Retina (tissue), 1 donor: ENCODE measurements at regions not wholly inside any gene's neighbourhood (a gene's known extent, or its start where the extent isn't known, plus 50 kb on each side); places are given as distances from the start of the nearest gene placed in this dataset.

Experiments
- DNase-seq: peaks from one replicate; pipeline ENCODE4 v3.0.0-alpha.2; 2016

DNA sequence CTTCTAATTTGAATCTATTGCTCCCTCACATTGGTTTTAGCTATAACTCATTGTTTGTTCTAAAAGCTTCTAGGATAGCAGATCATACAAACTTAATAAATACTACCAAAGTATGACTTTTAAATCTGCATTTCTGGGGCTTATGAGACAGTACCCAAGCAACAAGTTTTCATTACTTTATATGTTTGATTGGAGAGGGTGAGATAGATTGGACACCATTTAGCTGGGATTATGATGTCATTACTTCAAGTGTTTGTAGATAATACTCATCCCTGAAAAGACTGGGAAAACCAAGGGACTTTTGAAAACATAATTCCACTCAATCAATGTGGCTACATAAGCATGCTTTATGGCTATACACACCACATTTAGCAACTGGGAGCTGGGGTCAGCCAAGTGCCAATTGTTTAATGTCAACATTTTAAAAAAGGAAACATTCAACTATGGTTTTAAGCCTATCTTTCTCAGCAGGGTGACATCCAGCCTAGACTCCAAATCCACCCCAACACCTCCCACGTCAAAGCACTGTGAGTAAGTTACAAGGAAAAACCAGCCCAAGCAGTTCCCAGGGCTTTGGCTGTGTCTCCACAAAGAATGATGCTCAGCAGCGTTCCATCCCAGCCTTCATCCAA, 119.9 kb downstream of the ETAA1 start:
- no peak for DNase-seq

DNA sequence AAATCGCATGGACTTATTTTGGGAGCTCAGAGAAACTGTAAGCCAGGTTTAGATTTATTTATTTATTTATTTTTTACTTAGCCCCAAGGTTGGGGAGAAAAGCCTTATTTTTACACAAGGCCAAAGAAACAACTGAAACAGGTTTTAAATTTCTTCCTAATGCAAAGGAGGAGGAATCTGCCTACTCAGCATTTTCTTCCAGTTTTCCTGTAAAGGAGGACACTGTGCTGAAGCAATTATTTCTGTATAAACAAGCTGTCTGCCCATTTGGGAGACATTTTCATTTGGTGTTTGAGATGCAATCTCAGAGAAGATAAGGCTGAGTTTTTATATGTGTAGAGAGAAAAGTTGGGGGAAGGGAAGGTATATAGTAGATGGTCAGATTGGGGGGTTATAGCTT, 125.0 kb downstream of the ETAA1 start:
- no peak for DNase-seq

DNA sequence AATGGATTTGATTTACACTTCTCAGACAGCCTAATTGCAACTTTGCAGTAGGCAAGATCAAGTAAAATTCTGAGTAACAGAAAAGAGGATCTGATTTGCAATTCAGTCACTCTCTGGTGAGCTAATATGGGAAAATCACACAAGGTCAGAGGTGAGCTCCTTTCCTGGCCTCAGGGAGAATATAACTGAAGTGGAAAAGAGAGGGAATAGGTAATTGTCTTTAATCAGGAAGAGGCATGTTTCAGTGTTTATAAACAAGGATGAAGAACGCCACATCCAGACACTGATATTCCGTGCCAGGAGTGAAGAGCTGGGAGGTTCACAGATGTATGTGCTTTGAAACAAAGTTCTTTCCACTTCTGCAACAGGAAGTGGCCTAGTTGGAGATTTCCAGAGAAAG, 127.1 kb downstream of the ETAA1 start:
- no peak for DNase-seq

DNA sequence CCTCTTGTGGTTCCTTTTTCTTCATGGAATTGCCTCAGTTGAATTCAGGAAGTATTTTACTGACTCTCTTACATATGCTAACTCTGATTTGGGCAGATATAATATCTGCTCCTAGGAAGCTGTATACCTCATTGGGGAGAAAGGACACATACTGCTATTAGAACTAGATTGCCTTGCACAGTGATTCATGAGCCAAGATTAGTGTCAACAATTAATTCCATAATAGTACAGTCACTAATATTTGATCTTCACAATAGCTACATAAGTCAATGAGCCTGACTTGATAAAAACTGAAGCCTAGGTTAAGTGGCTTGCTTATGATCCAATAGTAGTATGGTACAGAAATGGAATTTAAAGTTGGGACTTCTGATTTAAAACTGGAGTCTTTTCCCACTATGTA, 127.6 kb downstream of the ETAA1 start:
- DNase-seq: no peak

DNA sequence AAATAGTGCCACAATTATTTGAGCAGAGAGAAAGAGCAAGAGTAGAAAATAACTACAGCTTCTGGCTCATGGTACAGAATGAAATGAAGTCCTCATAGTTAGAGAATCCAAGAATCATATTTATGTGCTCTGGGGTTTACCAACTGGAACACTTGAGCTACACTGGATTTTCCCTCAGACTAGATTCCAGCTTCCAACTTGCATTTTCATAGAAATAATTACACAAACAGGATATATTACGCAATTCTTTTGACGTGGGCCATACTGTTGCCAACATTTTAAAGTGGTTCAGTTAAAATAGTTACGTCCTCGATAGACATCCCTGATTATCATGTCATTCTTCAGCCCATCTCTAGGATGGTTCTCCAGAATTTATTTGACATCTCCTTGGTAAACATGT, 129.2 kb downstream of the ETAA1 start:
- DNase-seq: no peak

DNA sequence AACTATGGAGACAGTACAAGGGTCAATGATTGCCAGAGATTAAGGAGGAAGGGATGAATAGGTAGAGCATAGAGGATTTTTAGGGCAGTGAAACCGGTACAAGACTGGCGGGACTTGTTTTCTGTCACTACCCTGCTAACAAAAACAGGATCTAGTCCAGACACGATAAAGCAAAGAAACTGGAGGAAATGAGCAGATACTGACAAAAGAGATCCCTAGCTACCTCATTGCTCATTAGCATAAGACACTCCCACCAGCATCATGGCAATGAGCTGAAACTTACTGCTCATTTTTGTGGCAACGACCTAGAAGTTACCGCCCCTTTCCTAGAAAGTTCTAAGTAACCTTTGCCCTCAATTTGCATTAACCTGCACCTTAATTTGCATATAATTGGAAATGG, 131.2 kb downstream of the ETAA1 start:
- DNase-seq: no peak

DNA sequence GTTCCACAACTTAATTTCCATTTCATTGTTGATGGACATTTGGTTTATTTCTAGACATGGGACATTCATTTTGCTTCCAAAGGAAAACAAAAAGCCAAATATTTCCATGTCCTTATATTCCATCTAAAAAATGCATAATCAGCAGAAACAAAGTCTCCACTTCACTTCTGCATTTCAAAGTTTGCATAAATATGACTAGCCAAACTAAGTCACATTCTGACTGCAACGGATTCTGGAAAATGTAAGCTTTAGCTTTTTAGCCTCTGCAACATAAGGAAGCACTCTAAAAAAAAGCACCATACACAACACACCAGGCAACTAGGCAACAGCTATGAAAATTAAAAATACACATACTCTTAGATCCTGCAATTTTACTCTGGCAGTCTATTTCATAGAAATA, 135.3 kb downstream of the ETAA1 start:
- no peak for DNase-seq

DNA sequence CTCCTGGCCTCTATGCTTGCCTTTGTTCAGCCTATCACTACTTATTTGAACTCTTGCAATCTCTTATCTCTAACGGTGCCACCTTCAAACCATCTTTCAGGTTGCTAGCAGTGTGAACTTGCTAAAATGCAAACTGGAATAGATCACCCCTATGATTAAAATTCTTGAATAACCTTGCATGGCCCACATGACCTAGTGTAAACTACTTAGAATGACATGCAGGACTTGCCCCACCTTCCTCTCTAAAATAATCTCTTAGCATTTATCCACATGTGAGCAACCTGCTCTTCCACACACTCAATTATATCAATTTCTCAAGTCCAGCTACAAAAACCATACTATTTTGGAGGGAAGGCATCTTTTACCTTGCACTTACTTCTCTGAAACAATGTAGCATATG, 137.6 kb downstream of the ETAA1 start:
- DNase-seq: no peak

DNA sequence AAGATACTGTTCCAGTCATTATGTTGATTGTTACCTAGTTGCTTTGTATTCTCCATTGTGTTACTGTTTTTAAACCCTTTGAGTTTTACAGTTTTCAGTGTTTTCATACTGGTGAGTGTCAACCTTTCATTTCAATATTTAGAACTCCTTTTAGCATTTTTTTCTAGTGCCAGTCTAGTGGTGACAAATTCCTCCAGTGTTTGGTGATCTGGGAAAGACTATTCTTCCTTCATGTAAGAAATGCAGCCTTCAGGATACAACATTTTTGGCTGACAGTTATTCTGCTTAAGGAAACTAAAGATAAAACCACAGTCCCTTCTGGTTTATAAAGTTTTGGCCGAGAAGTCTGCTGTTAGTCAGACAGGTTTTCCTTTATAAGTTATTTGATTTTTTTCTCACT, 143.8 kb downstream of the ETAA1 start:
- DNase-seq: no peak

DNA sequence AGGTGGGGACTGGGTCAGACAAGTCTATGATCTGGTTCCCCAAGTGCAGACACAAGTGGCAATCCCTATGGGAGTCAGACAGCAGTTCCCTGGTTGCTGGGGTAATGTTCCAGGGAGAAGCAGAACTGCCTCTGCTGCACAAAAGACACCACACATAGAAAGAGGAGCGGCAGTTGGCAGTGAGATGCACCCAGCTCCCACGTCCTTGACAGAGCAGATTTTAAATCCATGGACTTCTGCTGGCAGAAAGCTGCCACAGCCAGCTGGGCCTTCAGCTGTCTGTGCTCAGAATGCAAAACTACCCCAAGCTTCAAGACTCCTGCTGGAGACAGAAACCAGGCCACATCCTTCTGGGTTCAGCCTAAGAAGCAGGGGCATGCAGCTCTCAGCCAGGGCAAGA, 147.2 kb downstream of the ETAA1 start:
- DNase-seq: no peak

DNA sequence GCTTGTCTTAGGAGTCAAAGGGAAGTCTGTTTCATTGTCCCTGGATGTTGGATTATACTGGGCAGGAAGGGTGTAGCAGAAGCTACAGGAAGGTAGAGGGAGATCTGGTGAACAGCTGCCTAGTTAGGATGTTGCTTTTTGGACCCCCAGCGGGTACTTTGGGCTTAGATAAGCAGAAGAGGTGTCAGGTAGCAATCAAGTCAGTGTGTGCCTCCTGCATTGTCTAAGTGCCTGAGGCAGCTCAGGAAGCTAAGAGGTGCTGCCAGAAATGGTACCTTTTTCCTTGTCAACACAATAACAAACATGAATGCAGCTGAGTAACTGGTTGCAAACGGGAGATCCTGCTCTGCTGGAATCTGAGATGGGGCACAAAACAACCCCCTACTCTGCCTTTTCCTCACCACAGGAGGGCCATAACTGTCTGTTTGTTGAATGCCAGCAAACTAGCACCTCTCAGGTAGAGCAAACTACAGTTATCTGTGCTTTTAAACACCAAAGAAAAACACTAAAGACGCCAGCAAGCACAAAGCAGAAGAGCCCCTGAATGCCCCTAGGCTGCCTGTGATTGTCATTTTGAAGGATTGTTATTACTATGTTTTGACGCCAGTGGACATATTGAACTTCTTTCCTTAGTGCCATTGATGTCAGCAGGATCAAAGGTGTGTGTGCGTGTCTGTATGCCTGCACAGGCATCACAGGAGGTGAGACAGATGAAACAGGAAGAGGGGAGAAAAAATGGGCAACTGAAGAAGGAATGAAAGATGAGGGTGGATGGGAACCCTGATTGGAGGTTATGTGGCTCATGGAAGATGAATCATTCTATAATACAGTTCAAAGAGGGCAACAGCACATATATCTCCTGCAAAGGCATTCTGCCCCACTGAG, 151.4 kb downstream of the ETAA1 start:
- no peak for DNase-seq

DNA sequence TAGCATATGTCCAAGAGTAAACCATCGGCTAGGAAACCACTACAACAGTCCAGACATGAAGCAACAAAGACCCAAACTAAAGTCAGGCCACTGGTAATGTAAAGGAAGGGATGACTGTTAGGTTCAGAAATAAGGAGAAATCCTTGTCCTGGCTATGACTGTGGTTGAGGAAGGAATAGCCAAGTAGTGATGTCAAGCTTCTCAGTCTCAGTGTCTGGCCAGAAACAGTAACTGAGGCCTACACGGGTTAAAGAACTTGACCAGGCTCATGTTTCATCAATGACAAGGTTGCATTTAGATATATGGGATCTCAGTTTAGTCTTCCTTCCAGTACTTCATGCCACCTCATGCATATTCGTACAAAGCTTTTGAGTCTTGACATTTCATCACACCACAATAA, 162.0 kb downstream of the ETAA1 start:
- DNase-seq: no peak

DNA sequence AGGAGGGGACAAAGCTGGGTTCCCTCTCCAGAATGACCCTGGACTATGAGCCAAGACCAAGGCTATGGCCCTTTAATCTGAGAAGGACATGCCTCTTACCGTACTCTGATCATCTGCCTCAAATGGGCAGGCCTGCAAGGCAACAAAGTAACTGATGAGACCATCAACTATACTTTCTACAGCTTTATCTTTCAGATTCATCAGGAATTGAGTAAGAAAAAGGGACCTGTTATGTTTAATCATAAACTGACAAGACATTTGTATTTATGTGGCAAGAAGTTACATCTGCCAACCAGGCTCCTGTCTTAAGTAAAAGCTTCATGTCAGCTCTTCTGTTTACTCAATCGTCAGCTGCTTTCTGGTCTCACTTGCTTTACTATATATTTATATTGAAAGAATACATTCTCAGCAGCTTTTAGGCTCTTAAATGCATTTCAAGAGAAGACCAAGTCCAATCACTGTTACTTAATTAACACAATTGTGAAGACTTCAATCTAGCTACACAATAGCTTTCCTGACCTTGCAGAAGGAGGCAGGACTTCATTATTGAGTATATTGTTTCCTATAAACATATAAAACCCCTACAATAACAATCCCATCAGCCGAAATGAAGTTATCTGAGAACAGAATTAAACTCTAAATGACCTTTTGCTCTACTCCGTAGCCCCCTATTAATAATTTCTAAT, 163.8 kb downstream of the ETAA1 start:
- no peak for DNase-seq

DNA sequence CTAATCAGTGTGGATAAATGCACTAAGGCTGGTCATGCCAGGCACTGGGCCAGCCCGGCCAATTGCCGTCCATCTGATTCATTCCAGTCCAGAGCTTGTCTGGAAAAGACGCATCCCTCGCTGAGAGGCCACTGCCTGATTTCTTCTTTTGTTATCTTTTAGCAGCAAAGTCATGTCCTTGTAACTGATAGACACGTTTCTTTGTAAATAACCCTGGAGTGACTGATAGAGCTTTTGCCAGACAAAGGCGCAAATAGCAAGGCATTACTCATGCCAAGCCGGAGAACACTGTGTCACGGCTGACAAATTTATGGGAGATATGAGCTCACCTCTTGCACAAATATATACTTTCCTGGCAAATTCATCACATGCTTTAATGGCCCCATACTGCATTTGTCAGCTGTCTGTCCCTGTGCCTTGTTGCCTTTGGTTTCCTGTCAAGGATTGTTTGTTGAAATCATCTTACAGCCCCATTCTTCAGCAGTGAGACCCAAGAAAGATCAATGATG, 164.4 kb downstream of the ETAA1 start:
- DNase-seq: peak; percentile 58

DNA sequence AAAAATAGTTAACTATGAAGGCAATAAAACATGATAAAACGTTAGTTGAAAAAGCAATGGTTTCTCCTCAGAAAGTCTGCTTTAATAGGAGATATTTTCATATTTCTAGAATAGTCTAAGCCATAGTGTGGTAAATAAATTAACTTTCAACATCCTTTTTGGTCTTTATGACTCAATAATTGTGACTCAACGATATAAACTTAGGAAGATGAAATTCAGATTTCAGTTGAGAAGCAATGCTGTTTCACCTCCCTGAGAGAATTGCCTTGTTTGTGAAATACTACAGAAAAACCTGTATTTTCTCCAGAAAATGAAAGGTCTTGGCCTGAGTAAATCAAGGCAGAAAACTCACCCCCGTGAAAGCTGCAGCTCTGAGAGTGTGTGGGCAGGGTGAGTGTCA, 166.9 kb downstream of the ETAA1 start:
- no peak for DNase-seq

DNA sequence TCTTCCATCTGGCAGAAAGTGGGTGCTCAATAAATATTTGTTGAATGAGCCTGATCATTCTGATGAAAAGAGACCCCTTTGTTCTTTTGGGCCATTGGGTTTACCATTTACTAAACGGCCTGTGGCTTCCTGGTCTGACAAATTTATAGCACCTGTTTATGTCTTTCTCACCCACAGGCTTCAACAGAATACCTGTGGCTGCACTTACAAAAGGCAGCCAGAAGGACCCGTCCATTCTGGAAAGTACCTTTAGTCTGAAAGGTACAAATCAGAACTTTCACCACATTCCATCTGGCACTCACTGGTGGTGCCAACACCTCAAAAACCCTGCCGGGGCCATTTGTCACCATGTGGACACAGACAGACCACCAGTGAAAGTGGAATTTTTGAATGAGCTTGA, 167.5 kb downstream of the ETAA1 start:
- no peak for DNase-seq

DNA sequence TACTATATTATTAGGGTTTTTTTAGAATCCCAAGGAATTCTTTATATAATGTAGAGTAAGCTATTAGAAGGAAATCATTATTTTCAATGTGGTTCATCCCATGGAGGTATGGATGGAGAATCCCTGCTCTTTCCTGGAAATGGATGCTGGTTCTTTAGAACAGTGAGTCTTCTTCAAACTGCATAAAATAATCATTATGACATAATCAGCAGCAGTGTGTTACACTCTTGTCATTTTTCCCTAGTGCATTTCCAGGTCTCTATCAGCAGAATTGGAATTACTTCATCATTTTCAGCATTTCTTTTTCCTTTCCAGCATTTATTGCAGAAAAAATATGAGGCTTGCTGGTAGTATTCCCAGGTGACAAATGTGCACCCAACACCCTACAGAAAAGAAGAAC, 168.1 kb downstream of the ETAA1 start:
- no peak for DNase-seq

DNA sequence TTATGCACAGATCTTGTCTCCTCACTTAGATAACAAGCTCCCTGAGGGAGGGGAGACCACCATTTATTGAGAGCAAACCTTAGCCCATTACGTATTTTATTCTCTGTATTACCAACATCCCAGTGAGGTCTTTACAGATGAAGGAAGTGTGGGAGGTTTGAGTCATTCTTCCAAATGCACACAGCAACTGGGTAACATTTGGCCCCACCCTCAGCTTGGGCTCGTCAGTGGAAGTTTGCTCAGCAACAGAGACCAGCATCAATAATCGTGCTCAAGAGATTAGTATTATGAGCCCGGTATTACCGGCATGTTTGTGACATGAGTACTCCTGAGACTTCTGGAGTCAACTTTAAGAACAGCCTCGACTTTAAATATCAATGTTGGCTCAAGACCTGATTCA, 168.6 kb downstream of the ETAA1 start:
- no peak for DNase-seq

DNA sequence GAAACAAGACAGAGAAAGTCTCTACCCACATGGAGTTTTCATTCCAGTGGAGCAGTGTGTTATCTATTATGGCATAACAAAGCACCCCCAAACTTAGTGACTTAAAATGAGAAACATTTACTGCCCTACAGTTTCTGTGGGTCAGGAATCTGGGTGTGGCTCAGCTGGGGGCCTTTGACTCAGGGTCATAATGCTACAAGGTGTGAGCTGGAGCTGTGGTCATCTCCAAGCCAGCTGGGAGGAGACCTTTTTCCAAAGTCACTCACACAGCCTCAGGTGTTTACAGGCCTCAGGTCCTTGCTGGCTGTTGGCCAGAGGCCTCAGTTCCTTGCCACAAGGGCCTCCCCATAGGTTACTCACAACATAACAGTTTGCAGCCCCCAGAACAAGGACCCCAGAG, 169.2 kb downstream of the ETAA1 start:
- no peak for DNase-seq

DNA sequence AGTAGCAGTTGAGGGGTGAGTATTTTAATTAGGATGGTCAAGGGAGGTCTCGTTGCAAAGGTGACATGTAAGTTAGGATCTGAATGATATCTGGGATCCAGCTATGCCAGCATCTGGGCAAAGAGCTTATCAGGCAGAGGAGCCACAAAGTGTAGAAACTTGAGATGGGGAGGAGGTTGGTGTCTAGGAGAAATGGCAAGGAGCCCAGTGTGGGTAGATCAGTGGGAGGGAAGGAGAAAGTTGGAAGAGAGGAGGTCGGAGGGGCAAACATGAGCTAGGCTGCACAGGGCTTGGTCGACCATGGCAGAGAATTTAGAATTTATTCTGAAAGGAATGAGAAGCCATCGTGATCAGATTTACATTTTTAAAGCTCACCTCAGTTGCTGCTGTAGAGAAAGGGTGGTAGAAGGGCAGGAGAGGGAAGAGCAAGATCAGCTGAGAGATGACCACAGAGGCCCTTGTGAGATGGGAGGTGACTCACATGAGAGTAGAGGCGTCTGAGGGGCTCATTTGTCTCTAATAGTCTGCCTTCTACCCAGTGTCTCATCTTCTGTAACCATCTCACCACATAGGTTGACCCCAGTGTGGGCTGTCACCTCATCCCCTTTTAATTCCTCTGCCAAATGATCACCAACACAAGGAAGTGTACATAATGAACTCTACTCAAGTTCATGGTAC, 170.0 kb downstream of the ETAA1 start:
- no peak for DNase-seq

DNA sequence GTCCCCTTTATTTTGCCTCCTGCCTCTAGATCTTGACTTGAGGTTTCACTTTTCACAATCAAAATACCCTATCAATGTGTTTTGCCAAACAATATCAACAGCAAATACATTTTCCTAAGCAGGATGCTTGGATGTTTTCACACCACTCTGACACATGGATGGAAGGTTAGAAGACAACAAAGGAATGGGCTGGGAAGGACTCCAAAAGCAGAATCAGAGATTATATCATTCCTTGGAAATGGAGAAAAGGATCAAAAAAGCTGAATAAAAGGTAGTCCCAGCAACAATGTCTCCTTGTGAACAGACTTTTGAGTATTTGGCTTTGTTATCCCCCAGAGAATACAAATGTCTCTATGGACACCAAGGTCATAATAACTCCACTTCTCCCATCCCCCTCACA, 170.8 kb downstream of the ETAA1 start:
- DNase-seq: no peak

DNA sequence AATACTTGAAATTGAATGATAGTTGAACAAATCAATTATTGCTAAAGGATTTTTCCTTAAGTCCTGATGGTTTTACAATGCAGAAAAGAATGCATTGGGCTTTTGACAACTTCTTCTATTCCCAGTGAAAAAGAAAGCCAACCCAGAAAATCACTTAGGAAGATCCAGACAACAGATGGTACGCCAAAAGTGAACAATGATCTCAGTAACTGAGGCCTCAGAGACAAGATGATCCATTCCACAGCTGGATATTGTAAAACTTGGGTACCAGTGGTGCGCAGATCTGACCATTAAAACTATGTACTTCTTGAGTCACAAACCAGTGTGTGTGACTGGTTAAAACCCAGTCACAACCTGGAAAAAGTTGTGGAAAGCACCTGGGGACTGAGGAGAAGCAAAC, 173.5 kb downstream of the ETAA1 start:
- DNase-seq: no peak
